ENCODE measurements at regions not wholly inside any gene's neighbourhood (a gene's known extent, or its start where the extent isn't known, plus 50 kb on each side); places are given as distances from the start of the nearest gene placed in this dataset.
A peak's percentile ranks its signal among the peaks of the same experiment; 100 is the strongest.

- peaks cover 24% of the 10 kb centered on the region for H3K4me1 ChIP-seq (ENCODE audit: control insufficient read depth, extremely low read depth, insufficient read depth, low read length)
- dilution Hi-C loops (cut with MboI; ENCODE audit: extremely low pct_ligation_motif_present, low sequenced_read_pairs) = no loop called here
- FAIRE-seq = peak; percentile 56
- H3K4me3 ChIP-seq (ENCODE audit: control insufficient read depth in 2 of 3, extremely low read depth in 1 of 3, insufficient read depth in 2 of 3, low read depth in 1 of 3, low read length in 3 of 3) = no peak overlapping the region
- H2AFZ ChIP-seq (ENCODE audit: control insufficient read depth, low read length) = no peak overlapping the region
- no peaks in the 10 kb centered on the region for H3K36me3 ChIP-seq (ENCODE audit: control insufficient read depth in 2 of 2, extremely low read depth in 1 of 2, insufficient read depth in 2 of 2, low read length in 2 of 2)
- no peaks in the 10 kb centered on the region for H3K9me1 ChIP-seq (ENCODE audit: control insufficient read depth, extremely low read depth, insufficient read depth, low read length)
- no peak overlapping the region for H3K27ac ChIP-seq (ENCODE audit: control insufficient read depth, insufficient read depth, low read length)
- H3K27me3 ChIP-seq (ENCODE audit: control insufficient read depth, extremely low read depth, insufficient read depth, low read length) = no peaks in the 10 kb centered on the region
- no peak for DNase-seq (ENCODE audit: low read depth, low spot score)
- H3K4me2 ChIP-seq (ENCODE audit: control insufficient read depth, extremely low read depth, insufficient read depth, low read depth, low read length) = no peak overlapping the region
- H4K20me1 ChIP-seq (ENCODE audit: control insufficient read depth, extremely low read depth, insufficient read depth, low read length) = no peaks in the 10 kb centered on the region
- TF ChIP-seq CTCF (optimal IDR thresholded peaks at IDR 0.05 in 1 of 3, IDR thresholded peaks at IDR 0.05 in 1 of 3, conservative IDR thresholded peaks at IDR 0.05 in 1 of 3; ENCODE audit: extremely low read depth in 1 of 3, insufficient read depth in 2 of 3, low read length in 3 of 3) (no peak), EZH2 (IDR thresholded peaks at IDR 0.05; ENCODE audit: low read length) (no peak)
- no peaks in the 10 kb centered on the region for H3K9me3 ChIP-seq (ENCODE audit: control insufficient read depth, low read depth, low read length)
- no peaks in the 10 kb centered on the region for H3K79me2 ChIP-seq (ENCODE audit: control insufficient read depth, insufficient read depth, low read length)
- H3K9ac ChIP-seq (ENCODE audit: control insufficient read depth, extremely low read depth, insufficient read depth, low read length) = no peak overlapping the region
Observed at GRCh38 chr10:4472190-4472904, 353.7 kb upstream of the AKR1E2 start.

GRCh38 chr10:4470231-4470835, 355.7 kb upstream of the AKR1E2 start:
- Histone ChIP-seq H4K20me1 (ENCODE audit: control insufficient read depth, extremely low read depth, insufficient read depth, low read length) (no peaks in the 10 kb centered on the region), H3K4me2 (ENCODE audit: control insufficient read depth, extremely low read depth, insufficient read depth, low read depth, low read length) (peak overlapping the region; percentile 57), H3K36me3 (ENCODE audit: control insufficient read depth in 2 of 2, extremely low read depth in 1 of 2, insufficient read depth in 2 of 2, low read length in 2 of 2) (no peaks in the 10 kb centered on the region), H3K9ac (ENCODE audit: control insufficient read depth, extremely low read depth, insufficient read depth, low read length) (no peak overlapping the region), H3K9me1 (ENCODE audit: control insufficient read depth, extremely low read depth, insufficient read depth, low read length) (no peaks in the 10 kb centered on the region), H2AFZ (ENCODE audit: control insufficient read depth, low read length) (no peak overlapping the region), H3K27ac (ENCODE audit: control insufficient read depth, insufficient read depth, low read length) (peak overlapping the region; percentile 23), H3K27me3 (ENCODE audit: control insufficient read depth, extremely low read depth, insufficient read depth, low read length) (no peaks in the 10 kb centered on the region), H3K9me3 (ENCODE audit: control insufficient read depth, low read depth, low read length) (no peaks in the 10 kb centered on the region), H3K79me2 (ENCODE audit: control insufficient read depth, insufficient read depth, low read length) (no peaks in the 10 kb centered on the region), H3K4me3 (ENCODE audit: control insufficient read depth in 2 of 3, extremely low read depth in 1 of 3, insufficient read depth in 2 of 3, low read depth in 1 of 3, low read length in 3 of 3) (no peak overlapping the region), H3K4me1 (ENCODE audit: control insufficient read depth, extremely low read depth, insufficient read depth, low read length) (peaks cover 22% of the 10 kb centered on the region)
- peak; percentile 70 for FAIRE-seq
- dilution Hi-C loops (cut with MboI; ENCODE audit: extremely low pct_ligation_motif_present, low sequenced_read_pairs) = no loop called here
- TF ChIP-seq EZH2 (IDR thresholded peaks at IDR 0.05; ENCODE audit: low read length) (no peak), CTCF (optimal IDR thresholded peaks at IDR 0.05 in 1 of 3, IDR thresholded peaks at IDR 0.05 in 1 of 3, conservative IDR thresholded peaks at IDR 0.05 in 1 of 3; ENCODE audit: extremely low read depth in 1 of 3, insufficient read depth in 2 of 3, low read length in 3 of 3) (no peak)
- DNase-seq (ENCODE audit: low read depth, low spot score) = no peak

Data from keratinocyte (primary cell).